ENCODE measurements at regions not wholly inside any gene's neighbourhood (a gene's known extent, or its start where the extent isn't known, plus 50 kb on each side); places are given as distances from the start of the nearest gene placed in this dataset.
A peak's percentile ranks its signal among the peaks of the same experiment; 100 is the strongest.
"Not testable (repeated sequence)": the region's sequence is repeated elsewhere in the genome, so short reads cannot be mapped to it uniquely, and the experiment has no call there.

GRCh38 chr15:32522421-32522820 is 67.0 kb upstream of the GOLGA8O start:
- WGBS, result 98% methylated on average over 5 of the region's 9 CpGs
- DNase-seq; H3K9me3 ChIP-seq (ENCODE audit: control insufficient read depth, low read length); H2BK5ac ChIP-seq (ENCODE audit: low read depth, low read length, poor library complexity, severe bottlenecking); H4K91ac ChIP-seq (ENCODE audit: low read length); H2AFZ ChIP-seq (ENCODE audit: low read depth, low read length); H3K9ac ChIP-seq (ENCODE audit: low read length); H3K14ac ChIP-seq (ENCODE audit: low read length in 2 of 2); H3K18ac ChIP-seq (ENCODE audit: low read depth in 1 of 2, low read length in 2 of 2); H3K4me2 ChIP-seq (ENCODE audit: low read length, poor library complexity, severe bottlenecking); H3K23ac ChIP-seq (ENCODE audit: low read length in 2 of 2); H2BK120ac ChIP-seq (ENCODE audit: low read depth, low read length); H3K4me1 ChIP-seq (ENCODE audit: control insufficient read depth, insufficient read depth, low read depth, low read length); H3K79me1 ChIP-seq (replicated peaks; ENCODE audit: low read length, poor library complexity, severe bottlenecking); H3K27me3 ChIP-seq (ENCODE audit: control insufficient read depth in 1 of 2, insufficient read depth in 1 of 2, low read length in 2 of 2); H3K36me3 ChIP-seq (ENCODE audit: control insufficient read depth in 1 of 2, insufficient read depth in 2 of 2, low read depth in 1 of 2, low read length in 2 of 2); H3K4ac ChIP-seq (ENCODE audit: low read depth in 1 of 2, low read length in 2 of 2); H2BK15ac ChIP-seq (ENCODE audit: low read depth, poor library complexity, severe bottlenecking); H4K8ac ChIP-seq (ENCODE audit: low read length); H3K4me3 ChIP-seq (ENCODE audit: insufficient read depth in 1 of 2, low read depth in 1 of 2, low read length in 2 of 2); H2BK12ac ChIP-seq (ENCODE audit: low read length in 2 of 2); H2AK5ac ChIP-seq (ENCODE audit: low read length, severe bottlenecking): not testable (repeated sequence)
- peak overlapping the region; percentile 49 for H3K27ac ChIP-seq (ENCODE audit: low read length, poor library complexity, severe bottlenecking)

DNA sequence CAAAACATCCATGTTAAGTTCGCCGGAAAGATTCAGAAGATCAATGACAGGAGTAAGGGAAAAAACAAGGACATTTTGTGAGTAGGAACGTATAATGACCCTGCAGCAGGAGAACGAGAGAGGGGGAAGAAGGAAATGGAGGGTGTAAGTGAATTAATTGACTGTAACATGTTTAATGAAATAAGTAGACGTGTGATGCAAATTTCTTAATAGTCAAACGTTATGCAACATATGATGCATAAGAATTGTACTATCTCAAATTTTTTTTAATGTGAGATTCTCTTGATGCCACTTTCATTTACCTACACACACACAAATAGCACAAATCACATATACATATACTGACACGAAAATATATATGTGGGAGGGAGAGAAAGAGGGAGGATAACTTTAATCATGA is 63.5 kb upstream of the GOLGA8O start:
- not testable (repeated sequence) for H3K14ac ChIP-seq (ENCODE audit: low read length in 2 of 2); H3K27me3 ChIP-seq (ENCODE audit: control insufficient read depth in 1 of 2, insufficient read depth in 1 of 2, low read length in 2 of 2); H3K27ac ChIP-seq (ENCODE audit: low read length, poor library complexity, severe bottlenecking); H3K4me3 ChIP-seq (ENCODE audit: insufficient read depth in 1 of 2, low read depth in 1 of 2, low read length in 2 of 2); DNase-seq; H3K36me3 ChIP-seq (ENCODE audit: control insufficient read depth in 1 of 2, insufficient read depth in 2 of 2, low read depth in 1 of 2, low read length in 2 of 2); H3K18ac ChIP-seq (ENCODE audit: low read depth in 1 of 2, low read length in 2 of 2); H3K4ac ChIP-seq (ENCODE audit: low read depth in 1 of 2, low read length in 2 of 2); H2BK5ac ChIP-seq (ENCODE audit: low read depth, low read length, poor library complexity, severe bottlenecking); H2AK5ac ChIP-seq (ENCODE audit: low read length, severe bottlenecking); H3K9me3 ChIP-seq (ENCODE audit: control insufficient read depth, low read length); H4K91ac ChIP-seq (ENCODE audit: low read length); H2BK15ac ChIP-seq (ENCODE audit: low read depth, poor library complexity, severe bottlenecking); H3K79me1 ChIP-seq (replicated peaks; ENCODE audit: low read length, poor library complexity, severe bottlenecking); H2AFZ ChIP-seq (ENCODE audit: low read depth, low read length); H3K4me2 ChIP-seq (ENCODE audit: low read length, poor library complexity, severe bottlenecking); H3K23ac ChIP-seq (ENCODE audit: low read length in 2 of 2); H3K9ac ChIP-seq (ENCODE audit: low read length); H3K4me1 ChIP-seq (ENCODE audit: control insufficient read depth, insufficient read depth, low read depth, low read length); H2BK120ac ChIP-seq (ENCODE audit: low read depth, low read length); H4K8ac ChIP-seq (ENCODE audit: low read length); H2BK12ac ChIP-seq (ENCODE audit: low read length in 2 of 2)
- 93% methylated on average over 2 of the region's 7 CpGs for WGBS

- H2BK15ac ChIP-seq (ENCODE audit: low read depth, poor library complexity, severe bottlenecking), result not testable (repeated sequence)
Measured at GRCh38 chr15:32518013-32518412, 62.6 kb upstream of the GOLGA8O start.

GRCh38 chr15:32516954-32517353 is 61.5 kb upstream of the GOLGA8O start:
- H3K14ac ChIP-seq (ENCODE audit: low read length in 2 of 2); H3K4ac ChIP-seq (ENCODE audit: low read depth in 1 of 2, low read length in 2 of 2); H2BK120ac ChIP-seq (ENCODE audit: low read depth, low read length); H3K4me2 ChIP-seq (ENCODE audit: low read length, poor library complexity, severe bottlenecking); H3K27ac ChIP-seq (ENCODE audit: low read length, poor library complexity, severe bottlenecking); H2BK12ac ChIP-seq (ENCODE audit: low read length in 2 of 2); H3K36me3 ChIP-seq (ENCODE audit: control insufficient read depth in 1 of 2, insufficient read depth in 2 of 2, low read depth in 1 of 2, low read length in 2 of 2); H4K8ac ChIP-seq (ENCODE audit: low read length); H3K23ac ChIP-seq (ENCODE audit: low read length in 2 of 2); H3K79me1 ChIP-seq (replicated peaks; ENCODE audit: low read length, poor library complexity, severe bottlenecking); H3K9ac ChIP-seq (ENCODE audit: low read length); H3K4me3 ChIP-seq (ENCODE audit: insufficient read depth in 1 of 2, low read depth in 1 of 2, low read length in 2 of 2); DNase-seq; H3K9me3 ChIP-seq (ENCODE audit: control insufficient read depth, low read length); H3K18ac ChIP-seq (ENCODE audit: low read depth in 1 of 2, low read length in 2 of 2); H2BK5ac ChIP-seq (ENCODE audit: low read depth, low read length, poor library complexity, severe bottlenecking); H4K91ac ChIP-seq (ENCODE audit: low read length); H2AFZ ChIP-seq (ENCODE audit: low read depth, low read length); H3K4me1 ChIP-seq (ENCODE audit: control insufficient read depth, insufficient read depth, low read depth, low read length); H2BK15ac ChIP-seq (ENCODE audit: low read depth, poor library complexity, severe bottlenecking); H3K27me3 ChIP-seq (ENCODE audit: control insufficient read depth in 1 of 2, insufficient read depth in 1 of 2, low read length in 2 of 2); H2AK5ac ChIP-seq (ENCODE audit: low read length, severe bottlenecking): not testable (repeated sequence)
- no CpG with 5 or more reads among the region's 1 CpG for WGBS

More at GRCh38 chr15:32518013-32518412, 62.6 kb upstream of the GOLGA8O start:
- H3K4me1 ChIP-seq (ENCODE audit: control insufficient read depth, insufficient read depth, low read depth, low read length); H4K91ac ChIP-seq (ENCODE audit: low read length); H3K27me3 ChIP-seq (ENCODE audit: control insufficient read depth in 1 of 2, insufficient read depth in 1 of 2, low read length in 2 of 2); H3K18ac ChIP-seq (ENCODE audit: low read depth in 1 of 2, low read length in 2 of 2); H2BK12ac ChIP-seq (ENCODE audit: low read length in 2 of 2); H3K4me3 ChIP-seq (ENCODE audit: insufficient read depth in 1 of 2, low read depth in 1 of 2, low read length in 2 of 2); H3K4ac ChIP-seq (ENCODE audit: low read depth in 1 of 2, low read length in 2 of 2); H3K23ac ChIP-seq (ENCODE audit: low read length in 2 of 2); H3K79me1 ChIP-seq (replicated peaks; ENCODE audit: low read length, poor library complexity, severe bottlenecking); H3K9ac ChIP-seq (ENCODE audit: low read length); DNase-seq; H2AK5ac ChIP-seq (ENCODE audit: low read length, severe bottlenecking); H3K9me3 ChIP-seq (ENCODE audit: control insufficient read depth, low read length); H3K36me3 ChIP-seq (ENCODE audit: control insufficient read depth in 1 of 2, insufficient read depth in 2 of 2, low read depth in 1 of 2, low read length in 2 of 2); H3K27ac ChIP-seq (ENCODE audit: low read length, poor library complexity, severe bottlenecking); H3K14ac ChIP-seq (ENCODE audit: low read length in 2 of 2); H2BK5ac ChIP-seq (ENCODE audit: low read depth, low read length, poor library complexity, severe bottlenecking); H2BK120ac ChIP-seq (ENCODE audit: low read depth, low read length); H3K4me2 ChIP-seq (ENCODE audit: low read length, poor library complexity, severe bottlenecking); H4K8ac ChIP-seq (ENCODE audit: low read length); H2AFZ ChIP-seq (ENCODE audit: low read depth, low read length): not testable (repeated sequence)
- WGBS, result 96% methylated on average over 20 of the region's 20 CpGs
